WTC11 (cell line): ENCODE measurements at regions not wholly inside any gene's neighbourhood (a gene's known extent, or its start where the extent isn't known, plus 50 kb on each side); places are given as distances from the start of the nearest gene placed in this dataset.

Experiments
- ATAC-seq: fragments of 200-7000 bp; cut with Tn5 transposase; 2 replicates; pipeline ENCODE4 v1.10.0; 2021; ENCODE audit warnings: mild to moderate bottlenecking, moderate library complexity
- CTCF ChIA-PET: fragments of 300-600 bp; sonication (Branson Sonifier 250); formaldehyde crosslinking; loops from one replicate; lab custom pipeline; 2021; ENCODE audit warnings: antibody characterized with exemption; lab: Charles Lee
- POLR2A ChIA-PET: fragments of 350-600 bp; sonication (Branson Sonifier 250); formaldehyde crosslinking; loops from one replicate; lab custom pipeline; 2021; ENCODE audit warnings: antibody characterized with exemption; lab: Charles Lee
- DNase-seq: peaks from one replicate; pipeline ENCODE4 v3.0.0; 2021; ENCODE audit warnings: low spot score
- H3K27ac Mint-ChIP-seq: 2 replicates; pipeline ENCODE4 v1.8.0; 2021; ENCODE audit warnings: mixed read lengths
- H3K27me3 Mint-ChIP-seq: 2 replicates; pipeline ENCODE4 v1.8.0; 2021; ENCODE audit warnings: low read depth, mild to moderate bottlenecking, moderate library complexity, mixed read lengths
- H3K36me3 Mint-ChIP-seq: 2 replicates; pipeline ENCODE4 v1.8.0; 2021; ENCODE audit warnings: mixed read lengths
- H3K4me1 Mint-ChIP-seq: 2 replicates; pipeline ENCODE4 v1.8.0; 2022; ENCODE audit warnings: mixed read lengths
- H3K4me3 Mint-ChIP-seq: 2 replicates; pipeline ENCODE4 v1.8.0; 2021; ENCODE audit warnings: mild to moderate bottlenecking, moderate library complexity, mixed read lengths
- H3K9me3 Mint-ChIP-seq: 2 replicates; pipeline ENCODE4 v1.8.0; 2021; ENCODE audit warnings: mixed read lengths
- E2F4 ChIP-seq: sonication (generic); formaldehyde crosslinking; IDR thresholded peaks from 2 replicates; pipeline ENCODE4 v1.8.1; 2022; ENCODE audit warnings: low read depth, mild to moderate bottlenecking, moderate library complexity, missing genetic modification reagents, borderline replicate concordance
- ERG ChIP-seq: fragments of 250-450 bp; sonication (Bioruptor Pico); IDR thresholded peaks from 2 replicates; pipeline ENCODE4 v1.8.0; 2021; ENCODE audit warnings: mild to moderate bottlenecking
- ESRRA ChIP-seq: sonication (generic); formaldehyde crosslinking; IDR thresholded peaks from 2 replicates; pipeline ENCODE4 v1.8.1; 2022; ENCODE audit warnings: mild to moderate bottlenecking, missing genetic modification reagents, borderline replicate concordance
- GTF2I ChIP-seq: fragments of 250-450 bp; sonication (Bioruptor Pico); conservative IDR thresholded peaks from 2 replicates; pipeline ENCODE4 v1.4.0; 2021; ENCODE audit warnings: mild to moderate bottlenecking
- HMGXB4 ChIP-seq: sonication (generic); formaldehyde crosslinking; IDR thresholded peaks from 2 replicates; pipeline ENCODE4 v1.8.1; 2023; ENCODE audit warnings: mild to moderate bottlenecking, moderate library complexity, missing genetic modification reagents
- JAZF1 ChIP-seq: fragments of 250-450 bp; sonication (Bioruptor Pico); IDR thresholded peaks from 2 replicates; pipeline ENCODE4 v1.9.0; 2021; ENCODE audit warnings: moderate library complexity, mild to moderate bottlenecking, inconsistent platforms
- JUN ChIP-seq: sonication (generic); formaldehyde crosslinking; IDR thresholded peaks from 2 replicates; pipeline ENCODE4 v1.8.0; 2023; ENCODE audit warnings: mild to moderate bottlenecking, missing genetic modification reagents
- MXD4 ChIP-seq: fragments of 250-450 bp; sonication (Bioruptor Pico); IDR thresholded peaks from 2 replicates; pipeline ENCODE4 v1.8.0; 2021; ENCODE audit warnings: mild to moderate bottlenecking, moderate library complexity, borderline replicate concordance
- PRDM15 ChIP-seq: sonication (generic); formaldehyde crosslinking; IDR thresholded peaks from 2 replicates; pipeline ENCODE4 v1.8.0; 2022; ENCODE audit warnings: missing genetic modification reagents
- PREB ChIP-seq: sonication (generic); formaldehyde crosslinking; IDR thresholded peaks from 2 replicates; pipeline ENCODE4 v1.8.1; 2022; ENCODE audit warnings: mild to moderate bottlenecking, missing genetic modification reagents, moderate library complexity, borderline replicate concordance
- ZBTB21 ChIP-seq: sonication (generic); formaldehyde crosslinking; IDR thresholded peaks from 2 replicates; pipeline ENCODE4 v1.8.1; 2023; ENCODE audit warnings: mild to moderate bottlenecking, missing genetic modification reagents, borderline replicate concordance
- ZNF423 ChIP-seq: fragments of 250-450 bp; sonication (Bioruptor Pico); IDR thresholded peaks from 2 replicates; pipeline ENCODE4 v2.1.2; 2022; ENCODE audit warnings: mild to moderate bottlenecking, moderate library complexity

- H3K4me1 Mint-ChIP-seq, result peaks cover 33% of the 10 kb centered on the region
- DNase-seq (no peak), ATAC-seq (no peak)
- TF ChIP-seq JUN (CRISPR knock-in tag) (no peak), PRDM15 (CRISPR knock-in tag) (no peak), PREB (CRISPR knock-in tag) (no peak), HMGXB4 (CRISPR knock-in tag) (no peak), ESRRA (CRISPR knock-in tag) (no peak), MXD4 (no peak), E2F4 (CRISPR knock-in tag) (no peak)
- no peaks in the 10 kb centered on the region for H3K27me3 Mint-ChIP-seq
- POLR2A ChIA-PET, result interaction anchor here (0.6 kb wide), 1 partner anchor 749 kb away, joined by 4 read pairs; no protein-coding TSS in a partner anchor
- no peaks in the 10 kb centered on the region for H3K36me3 Mint-ChIP-seq
- CTCF ChIA-PET, result no interaction called here
- H3K27ac Mint-ChIP-seq, result no peak overlapping the region
- H3K9me3 Mint-ChIP-seq, result peaks cover 5% of the 10 kb centered on the region
- no peak overlapping the region for H3K4me3 Mint-ChIP-seq
Observed at GRCh38 chr13:67752759-67753158, 522.6 kb upstream of the PCDH9 start.

- CTCF ChIA-PET, result no interaction called here
- ATAC-seq, result no peak
- no peak for TF ChIP-seq ZBTB21 (CRISPR knock-in tag)
- no peak for TF ChIP-seq GTF2I (CRISPR knock-in tag)
- TF ChIP-seq, all 79 proteins: peak for 0
- Mint-ChIP-seq H3K4me3 (no peak overlapping the region), H3K27me3 (no peaks in the 10 kb centered on the region), H3K4me1 (peaks cover 41% of the 10 kb centered on the region), H3K9me3 (no peaks in the 10 kb centered on the region), H3K27ac (peak overlapping the region; percentile 16; the same call in 1 of the 2 replicates), H3K36me3 (no peaks in the 10 kb centered on the region)
- POLR2A ChIA-PET, result no interaction called here
- DNase-seq, result no peak
Observed at GRCh38 chr13:67742478-67742877, 512.3 kb upstream of the PCDH9 start.

GRCh38 chr13:67740871-67741535, 510.9 kb upstream of the PCDH9 start:
- TF ChIP-seq JAZF1 (CRISPR knock-in tag) (no peak), ERG (CRISPR knock-in tag) (0 out of 2 replicates have a peak, but pooled peaks have one; percentile 21), ZNF423 (CRISPR knock-in tag) (0 out of 2 replicates have a peak, but pooled peaks have one; percentile 3), MXD4 (peak; percentile 80; the same call in 1 of the 2 replicates)
- ATAC-seq (no peak), DNase-seq (no peak)
- Mint-ChIP-seq H3K4me3 (no peak overlapping the region), H3K4me1 (peaks cover 53% of the 10 kb centered on the region), H3K9me3 (no peaks in the 10 kb centered on the region), H3K27me3 (no peaks in the 10 kb centered on the region), H3K36me3 (no peaks in the 10 kb centered on the region), H3K27ac (peak overlapping the region; percentile 51)
- POLR2A ChIA-PET, result no interaction called here
- CTCF ChIA-PET, result no interaction called here
